ENCODE measurements at regions not wholly inside any gene's neighbourhood (a gene's known extent, or its start where the extent isn't known, plus 50 kb on each side); places are given as distances from the start of the nearest gene placed in this dataset.

DNA sequence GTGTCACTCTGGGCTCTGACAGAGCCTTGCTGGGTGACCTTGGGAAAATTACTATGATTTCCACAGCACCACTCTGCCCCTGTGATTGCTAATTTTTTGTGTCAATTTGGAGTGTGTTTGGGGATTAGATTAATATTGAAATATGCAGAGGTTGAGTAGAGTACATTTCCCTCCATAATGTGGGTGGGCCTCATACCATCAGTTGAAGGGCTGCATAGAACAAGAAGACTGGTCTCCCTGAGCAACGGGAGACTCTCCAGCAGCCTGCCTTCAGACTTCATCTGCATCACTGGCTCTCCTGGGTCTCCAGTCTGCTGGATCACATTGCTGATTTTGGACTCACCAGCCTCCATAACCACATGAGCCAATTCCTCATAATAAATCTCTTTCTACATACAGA is 313.7 kb downstream of the TNS1 start:
- no peak for DNase-seq (ENCODE audit: low read depth)

DNA sequence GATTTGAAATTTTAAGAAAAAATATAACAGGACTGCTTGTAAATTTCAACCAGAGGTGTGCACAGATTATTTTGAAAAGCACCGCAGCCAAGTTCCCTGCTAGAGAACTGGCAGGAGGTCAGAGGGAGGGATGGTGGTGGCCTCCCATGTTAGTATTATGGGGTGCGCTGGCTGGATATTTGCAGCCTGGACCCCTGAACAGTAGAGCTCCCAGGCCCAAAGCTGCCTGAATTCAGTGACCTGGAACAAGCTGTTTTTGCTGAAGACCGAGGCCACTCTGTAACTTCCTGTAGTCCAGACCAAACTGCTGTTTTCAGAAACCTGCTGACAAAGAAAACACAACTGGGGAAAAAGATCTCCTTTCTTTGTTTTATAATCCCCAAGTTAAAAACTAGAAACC is 314.3 kb downstream of the TNS1 start:
- no peak for DNase-seq (ENCODE audit: low read depth)

DNA sequence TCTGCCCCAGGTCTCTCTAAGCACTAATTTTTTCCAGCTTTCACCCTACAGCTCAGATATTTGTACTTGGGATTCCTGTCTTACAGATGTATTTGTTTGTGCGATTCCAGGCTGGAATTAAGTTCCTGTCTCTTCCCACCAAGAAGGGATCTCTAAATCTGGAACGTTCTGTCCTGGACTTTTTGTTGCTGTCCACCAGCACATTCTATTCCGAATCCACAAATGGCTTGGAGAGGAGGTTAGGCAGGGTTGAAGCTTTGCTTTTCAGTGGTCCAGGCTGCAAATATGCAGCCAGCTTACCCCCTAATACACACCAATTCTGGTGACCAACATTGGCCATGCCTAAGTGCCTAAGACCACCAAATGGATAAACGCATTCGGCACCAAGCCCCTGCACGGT is 315.0 kb downstream of the TNS1 start:
- DNase-seq (ENCODE audit: low read depth), result no peak

DNA sequence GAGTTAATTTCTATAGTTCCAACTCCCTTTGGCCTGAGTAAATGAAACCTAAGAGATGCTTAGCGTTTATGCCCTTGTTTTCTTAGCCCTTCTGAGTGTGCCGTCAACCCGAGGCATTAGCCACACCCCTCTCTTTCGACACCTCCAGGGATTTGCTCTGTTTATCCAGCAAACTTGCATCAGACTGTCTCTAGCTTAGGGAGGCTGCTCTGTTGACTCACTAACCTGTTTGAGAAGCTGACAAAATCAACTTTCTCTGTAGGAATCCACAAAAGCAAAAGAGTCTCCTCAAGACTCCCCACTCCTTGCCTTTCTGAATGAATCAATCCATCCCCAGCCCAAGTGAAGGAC is 317.6 kb downstream of the TNS1 start:
- DNase-seq (ENCODE audit: low read depth), result no peak

DNA sequence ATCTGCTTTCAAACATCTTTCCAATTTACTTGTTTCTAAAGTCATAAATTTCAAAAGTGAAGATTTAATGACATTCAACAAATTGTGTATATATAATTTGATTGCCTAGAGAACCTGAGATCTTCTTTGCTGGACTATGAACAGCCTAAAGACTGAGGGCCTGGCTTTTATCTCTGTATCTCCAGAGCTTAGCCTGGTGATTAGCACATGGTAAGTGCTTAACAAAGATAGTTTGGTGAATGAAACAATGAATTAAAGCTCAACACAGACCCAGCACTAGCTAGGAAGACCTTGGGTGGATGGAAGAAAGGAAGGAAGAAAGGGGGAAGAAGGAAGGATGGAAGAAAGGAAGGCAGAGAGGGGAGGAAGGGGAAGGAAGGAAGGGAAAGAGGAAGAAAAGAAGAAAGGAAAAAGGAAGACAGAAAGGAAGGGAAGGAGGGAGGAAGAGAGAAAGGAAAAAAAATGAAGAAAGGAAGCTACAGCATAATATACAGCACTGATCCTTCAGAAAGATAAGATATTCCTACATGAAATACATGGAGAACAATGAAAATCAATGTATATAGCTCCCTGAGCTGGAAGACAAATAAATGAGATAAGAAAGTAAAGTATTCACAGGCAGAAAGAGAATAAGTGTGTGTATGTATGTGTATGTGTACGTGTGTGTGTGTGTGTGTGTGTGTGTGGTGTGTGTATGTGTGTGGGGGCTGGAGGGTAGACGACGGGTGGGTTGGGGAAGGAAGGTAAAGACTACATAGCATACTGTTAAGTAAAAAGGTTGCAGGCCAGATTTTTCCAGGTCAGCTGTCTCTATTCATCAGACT is 318.2 kb downstream of the TNS1 start:
- DNase-seq (ENCODE audit: low read depth), result no peak

DNA sequence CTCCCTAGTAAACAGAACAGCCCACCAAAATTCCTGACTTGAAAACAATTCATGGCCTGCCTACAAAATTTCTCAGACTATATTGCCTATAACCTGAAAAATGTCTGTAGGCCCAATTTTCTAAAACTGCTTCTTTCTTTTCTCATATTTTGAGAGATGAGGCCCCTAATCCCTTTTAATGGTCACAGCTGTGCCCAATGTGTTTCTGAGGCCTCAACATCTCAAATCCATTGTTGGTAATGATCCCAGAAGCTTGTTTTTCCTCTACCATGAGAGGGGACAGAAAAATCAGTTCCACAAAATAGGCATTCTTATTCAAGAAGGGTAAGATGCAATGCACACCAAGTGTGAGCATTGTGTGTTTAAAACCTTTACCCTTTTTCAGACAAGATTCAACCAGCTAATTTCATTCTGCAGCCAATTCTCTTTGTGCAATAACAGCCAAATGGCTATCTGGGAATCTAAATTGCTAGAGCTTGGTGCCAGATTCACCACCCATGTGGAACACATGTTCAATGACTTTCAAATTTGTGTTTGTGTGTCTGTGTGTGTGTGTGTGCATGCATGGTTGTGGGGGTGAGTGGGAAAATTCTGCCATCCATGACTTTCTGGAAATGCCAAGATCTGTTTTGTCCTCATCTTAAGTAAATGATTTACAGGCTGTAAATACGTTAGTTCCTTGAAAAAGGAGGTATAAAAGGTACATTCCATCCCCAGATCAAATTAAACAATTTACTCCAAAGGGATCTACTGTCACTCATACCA is 319.5 kb downstream of the TNS1 start:
- DNase-seq (ENCODE audit: low read depth), result no peak

DNA sequence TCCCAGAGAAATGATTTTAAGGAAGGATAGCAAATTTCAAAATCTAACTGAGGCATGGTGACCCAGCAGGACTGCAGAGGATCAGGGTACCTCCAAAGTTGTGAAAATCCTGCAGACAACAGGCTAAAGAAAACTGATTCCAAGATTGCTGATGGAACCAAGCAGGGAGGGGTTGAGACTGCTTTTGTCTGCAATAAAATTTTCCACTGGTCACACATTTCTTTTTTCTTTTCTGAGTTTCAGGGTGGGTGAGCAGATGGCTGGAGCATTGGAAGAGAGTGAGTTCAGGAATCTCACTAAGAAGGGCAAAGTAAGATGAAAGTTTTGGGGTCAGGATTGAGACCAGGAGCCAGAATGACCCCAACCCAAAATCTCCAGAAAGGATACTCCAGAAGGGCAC is 321.0 kb downstream of the TNS1 start:
- no peak for DNase-seq (ENCODE audit: low read depth)

DNA sequence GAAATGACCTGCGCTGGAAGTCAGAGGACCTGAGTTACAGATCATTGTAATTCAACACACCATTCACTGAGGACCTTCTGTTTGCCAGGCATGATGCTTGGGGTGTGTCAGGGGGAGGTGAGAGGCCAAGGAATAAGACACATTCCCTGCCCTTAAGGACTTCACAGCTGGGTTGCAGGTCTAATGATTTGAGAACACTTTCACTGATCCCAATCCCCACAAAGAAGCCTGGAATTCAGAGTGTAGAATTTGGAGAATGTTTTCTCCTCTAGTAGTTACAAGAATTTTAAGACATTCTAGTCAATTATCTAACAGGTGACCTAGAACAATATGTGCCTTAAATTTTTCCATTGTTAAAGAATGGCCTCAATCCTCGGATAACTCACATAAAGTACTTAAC is 322.4 kb downstream of the TNS1 start:
- DNase-seq (ENCODE audit: low read depth), result no peak

DNA sequence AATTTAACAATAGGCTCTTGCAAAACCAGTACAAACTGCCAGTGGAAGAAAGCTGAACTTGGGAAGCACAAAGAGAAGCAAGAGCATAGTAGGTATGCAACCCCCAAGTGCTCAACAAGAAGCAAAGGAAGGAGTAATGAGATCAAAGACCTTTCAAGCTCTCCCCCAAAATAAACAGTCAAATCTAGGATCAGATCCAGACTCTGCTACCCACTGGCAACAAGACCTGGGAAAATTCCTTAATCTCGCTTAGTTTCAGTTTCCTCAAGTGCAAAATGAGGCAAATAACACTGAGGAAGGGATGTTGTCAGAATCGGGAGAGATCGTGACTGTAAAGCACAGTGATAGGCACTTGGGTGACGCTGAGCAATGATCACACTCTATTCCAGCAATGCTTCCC is 329.2 kb downstream of the TNS1 start:
- DNase-seq (ENCODE audit: low read depth), result no peak

DNA sequence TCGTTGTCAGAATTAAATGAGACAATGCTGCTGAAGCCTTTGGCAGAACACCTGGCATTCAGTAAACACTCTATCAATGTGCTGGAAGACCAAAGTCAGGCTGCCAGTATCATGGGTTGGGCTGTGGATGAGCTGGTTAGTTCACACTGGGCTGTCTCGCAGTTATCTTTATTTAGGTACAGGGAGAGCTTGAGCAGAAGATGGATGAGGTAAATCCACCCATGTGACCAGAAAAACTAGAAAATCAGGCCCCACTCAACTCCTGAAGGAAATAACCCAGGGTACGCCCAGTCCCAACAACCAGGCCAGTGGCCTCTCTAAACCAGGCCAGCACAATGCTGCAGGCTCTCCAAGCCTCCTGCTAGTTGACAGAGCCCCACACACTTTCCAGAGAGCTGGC is 330.3 kb downstream of the TNS1 start:
- DNase-seq (ENCODE audit: low read depth), result no peak

DNA sequence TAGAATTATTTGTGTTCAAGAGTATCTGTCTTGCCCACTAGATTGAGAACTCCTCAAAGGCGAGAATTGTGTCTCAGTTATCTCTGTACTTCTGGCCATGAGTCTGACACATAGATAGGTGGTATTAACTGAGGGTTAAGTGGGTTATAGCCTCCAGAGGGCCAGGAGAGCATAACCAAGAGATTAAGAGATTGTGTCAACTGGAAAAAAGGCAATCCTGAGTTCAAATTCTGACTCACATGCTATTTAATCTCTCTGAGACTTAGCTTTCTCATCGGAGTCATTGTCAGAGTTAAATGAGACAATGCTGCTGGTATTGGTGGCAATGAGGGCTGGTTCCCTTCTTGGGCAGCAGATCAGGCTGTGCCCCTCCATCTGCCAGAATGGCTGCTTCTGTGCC is 330.9 kb downstream of the TNS1 start:
- no peak for DNase-seq (ENCODE audit: low read depth)

DNA sequence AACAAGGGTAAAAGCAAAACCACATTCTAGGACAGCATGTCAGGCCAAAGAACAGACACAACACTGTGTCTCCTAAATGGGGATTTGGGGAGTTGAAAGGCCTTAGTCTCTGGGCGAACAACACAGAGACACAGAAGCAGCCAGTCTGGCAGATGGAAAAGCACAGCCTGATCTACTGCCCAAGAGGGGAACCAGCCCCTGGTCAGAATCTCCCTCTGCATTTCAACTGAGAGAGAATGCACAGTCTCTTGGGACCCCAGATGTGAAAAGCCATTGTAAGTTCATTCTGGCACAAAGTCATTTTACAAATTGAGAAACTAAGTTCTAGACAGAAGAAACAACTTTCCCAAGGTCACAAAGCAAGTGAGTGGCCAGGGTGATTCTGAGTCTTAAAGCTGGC is 331.7 kb downstream of the TNS1 start:
- no peak for DNase-seq (ENCODE audit: low read depth)

DNA sequence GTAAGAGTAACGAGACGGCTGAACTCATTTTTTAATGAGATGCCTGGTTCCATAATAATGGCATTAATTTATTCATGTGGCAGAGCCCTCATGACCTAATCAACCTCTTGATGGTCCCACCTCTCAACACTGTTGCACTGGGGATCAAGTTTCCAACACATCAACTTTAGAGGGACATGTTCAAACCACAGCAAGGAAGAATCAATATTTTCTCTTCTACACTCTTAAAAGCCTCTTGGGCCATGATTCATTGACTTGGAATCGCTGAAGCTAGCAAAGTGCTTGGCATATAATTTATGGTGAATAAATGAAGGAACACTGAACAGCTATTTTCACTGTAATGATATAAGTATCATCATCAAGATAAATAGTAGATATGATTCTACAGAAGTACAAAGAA is 333.0 kb downstream of the TNS1 start:
- DNase-seq (ENCODE audit: low read depth), result no peak

DNA sequence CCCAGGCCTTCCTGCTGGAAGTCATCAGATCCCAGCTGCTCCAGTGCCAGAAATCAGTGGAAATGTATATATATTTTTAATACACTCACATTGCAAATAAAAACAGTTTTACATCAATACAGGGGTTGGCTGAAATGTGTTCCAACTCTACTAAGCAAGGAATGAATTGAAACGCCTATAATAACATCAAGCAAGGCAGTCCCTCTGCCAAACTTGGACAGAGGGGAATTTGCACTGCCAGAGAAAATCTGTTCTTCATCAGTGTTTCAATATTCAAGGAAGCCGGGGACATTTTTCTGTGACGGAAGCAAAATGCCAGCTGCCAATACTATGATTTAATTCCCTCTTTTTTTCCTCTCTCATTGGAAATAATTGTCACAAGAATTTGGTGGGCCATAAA is 335.3 kb downstream of the TNS1 start:
- DNase-seq (ENCODE audit: low read depth), result no peak

DNA sequence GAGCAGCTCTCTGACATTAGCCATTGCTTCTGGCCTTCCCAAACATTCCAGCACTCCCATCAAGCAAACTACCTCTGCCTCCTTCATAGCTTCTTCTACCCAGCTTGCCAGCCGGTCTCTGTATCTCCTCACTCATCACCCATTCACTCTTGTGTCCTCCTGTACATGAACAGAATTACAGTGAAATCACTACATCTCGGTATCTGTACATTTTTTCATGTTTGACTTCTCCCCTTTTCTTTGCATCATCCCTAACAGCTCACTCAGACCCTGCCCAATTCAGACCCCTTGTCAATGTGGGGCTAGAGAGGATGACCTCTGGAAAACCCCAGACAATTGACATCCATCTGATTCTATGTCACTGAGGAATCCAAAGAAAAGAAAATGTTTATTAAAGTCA is 335.8 kb downstream of the TNS1 start:
- no peak for DNase-seq (ENCODE audit: low read depth)

DNA sequence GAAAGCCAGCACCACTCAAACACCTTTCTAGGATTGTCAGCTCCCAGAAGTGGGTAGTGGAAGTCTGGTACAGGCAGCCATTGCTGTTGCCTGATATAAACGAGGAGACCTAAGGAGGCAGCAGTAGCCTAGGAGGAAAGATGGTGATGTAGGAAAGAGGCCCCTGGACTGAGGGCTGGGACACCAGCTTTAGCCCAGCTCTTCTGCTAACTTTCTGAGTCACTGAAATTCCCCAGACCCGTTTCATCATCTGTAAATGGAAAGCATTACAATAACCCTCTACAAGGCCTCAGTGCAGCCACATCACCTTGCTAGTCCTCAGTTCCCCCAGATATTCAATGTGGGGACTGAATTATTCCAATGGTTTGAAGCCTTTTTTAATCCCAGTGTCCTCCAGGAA is 336.5 kb downstream of the TNS1 start:
- no peak for DNase-seq (ENCODE audit: low read depth)

DNA sequence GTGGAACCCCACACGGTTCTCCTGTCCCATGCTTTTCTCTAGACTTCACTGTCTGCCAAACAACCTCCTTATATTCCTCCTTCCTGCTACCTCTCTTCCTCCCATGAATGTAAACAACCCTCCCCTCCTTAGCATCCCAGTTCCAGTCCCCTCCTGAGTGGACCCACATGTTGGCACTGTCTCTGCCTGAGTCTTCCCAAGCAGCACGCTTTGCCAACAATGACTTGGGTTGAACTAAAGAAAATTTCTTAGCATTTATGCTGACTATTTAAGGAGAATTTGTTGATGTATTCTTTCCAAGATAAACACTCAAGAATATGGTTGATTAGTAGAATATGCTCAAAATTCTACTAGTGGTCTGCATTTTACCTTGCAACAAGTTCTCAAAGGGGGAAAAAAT is 338.0 kb downstream of the TNS1 start:
- no peak for DNase-seq (ENCODE audit: low read depth)

DNA sequence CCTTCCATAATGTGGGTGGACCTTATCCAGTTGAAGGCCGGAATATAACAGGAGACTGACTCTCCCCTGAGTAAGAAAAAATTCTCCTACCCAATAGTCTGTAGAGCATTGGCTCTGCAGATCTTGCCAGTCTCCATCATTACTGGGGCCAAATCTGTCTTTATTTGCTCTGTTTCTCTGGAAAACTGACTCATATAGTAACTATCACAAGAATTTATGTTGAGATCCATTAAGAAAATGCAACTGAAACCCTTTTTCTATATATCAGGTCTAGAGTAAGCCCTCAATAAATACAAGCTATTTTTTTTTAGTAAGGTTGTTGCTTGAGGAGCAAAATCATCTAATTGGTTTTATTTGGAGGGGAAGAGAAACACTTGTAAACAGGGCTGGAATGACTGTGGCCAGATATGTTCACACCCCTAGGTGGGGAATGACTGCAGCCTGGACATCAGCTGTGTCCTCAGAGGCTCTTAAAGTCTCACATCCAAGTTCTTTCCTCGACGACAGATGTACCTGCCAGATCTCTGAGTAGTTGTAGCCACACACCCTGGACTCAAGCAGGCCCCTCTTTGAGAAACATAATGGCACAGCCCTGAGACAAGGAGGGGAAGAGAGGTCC is 339.7 kb downstream of the TNS1 start:
- no peak for DNase-seq (ENCODE audit: low read depth)

DNA sequence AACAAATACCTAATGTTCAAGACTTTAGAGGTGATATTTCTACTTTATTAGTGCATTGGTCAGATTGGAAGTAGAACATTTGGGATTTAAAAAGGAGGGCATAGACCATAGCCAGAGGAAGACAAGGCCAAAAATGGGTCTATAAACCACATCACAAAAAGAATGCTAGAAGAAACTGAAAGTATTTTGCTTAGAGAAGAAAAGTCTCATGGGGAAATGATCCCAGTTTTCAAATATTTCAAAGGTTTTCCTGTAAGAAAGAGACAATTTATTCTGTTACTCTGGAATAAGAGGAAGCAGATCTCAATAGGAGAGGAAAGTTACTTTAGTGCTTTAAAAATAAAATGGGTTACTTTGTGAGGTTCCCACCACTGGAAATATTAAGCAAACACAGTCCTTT is 341.4 kb downstream of the TNS1 start:
- DNase-seq (ENCODE audit: low read depth), result no peak

DNA sequence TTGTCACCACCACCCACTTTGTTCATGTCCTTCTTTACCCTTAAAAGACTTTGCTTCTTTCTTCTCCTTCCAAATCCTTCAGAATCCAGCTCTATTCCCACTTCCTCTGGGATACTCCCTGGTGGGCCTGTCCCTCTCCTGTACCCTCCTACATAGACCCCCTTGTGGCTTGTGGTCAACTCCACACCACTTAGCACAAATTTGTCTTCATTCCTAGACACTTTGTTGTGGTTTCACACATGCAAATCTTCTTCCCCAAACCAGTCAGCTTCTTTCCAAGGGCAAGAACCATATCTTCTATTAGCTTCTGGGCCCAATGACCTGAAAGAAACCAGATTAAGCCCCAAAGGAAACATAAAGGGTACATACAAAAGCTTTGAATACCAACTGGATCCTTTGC is 342.4 kb downstream of the TNS1 start:
- DNase-seq (ENCODE audit: low read depth), result no peak

DNA sequence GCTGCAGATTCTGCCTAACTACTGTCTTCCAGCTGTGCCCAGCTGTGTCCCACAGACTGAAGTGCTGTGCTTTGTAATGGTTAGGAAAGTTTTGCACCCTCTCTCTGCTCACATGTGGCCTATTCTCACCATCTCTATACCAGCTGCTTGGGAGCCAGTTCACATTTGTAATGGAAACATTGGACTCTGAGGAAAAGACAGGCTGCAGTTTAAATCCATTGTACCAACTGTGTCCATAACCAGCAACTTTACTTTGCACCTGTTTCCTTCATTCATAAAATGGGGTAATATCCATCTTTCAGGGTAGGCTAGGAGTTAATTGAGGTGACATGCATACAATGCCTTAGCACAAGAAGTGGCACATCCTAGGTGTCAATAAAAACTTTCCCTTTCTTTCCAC is 344.0 kb downstream of the TNS1 start:
- DNase-seq (ENCODE audit: low read depth), result no peak

DNA sequence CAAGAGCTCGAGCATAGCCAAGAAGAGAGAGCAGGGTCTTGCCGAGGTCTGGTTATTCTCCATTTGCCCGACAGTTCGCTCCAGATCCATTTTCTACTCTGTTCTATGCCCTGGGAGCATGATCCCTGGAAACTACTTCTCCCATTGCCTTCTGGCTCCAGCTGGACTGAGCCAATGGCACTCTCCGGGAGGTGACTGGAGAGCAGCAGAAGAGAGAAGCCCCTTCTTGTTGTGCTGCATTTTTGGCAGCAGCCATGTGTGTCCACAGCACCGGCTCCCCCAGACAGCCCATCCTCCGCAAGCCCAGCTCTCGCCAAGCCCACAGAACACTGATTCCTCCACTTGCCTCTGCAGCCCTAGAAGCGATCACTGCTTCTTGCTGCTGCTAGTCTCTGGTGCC is 345.5 kb downstream of the TNS1 start:
- no peak for DNase-seq (ENCODE audit: low read depth)

DNA sequence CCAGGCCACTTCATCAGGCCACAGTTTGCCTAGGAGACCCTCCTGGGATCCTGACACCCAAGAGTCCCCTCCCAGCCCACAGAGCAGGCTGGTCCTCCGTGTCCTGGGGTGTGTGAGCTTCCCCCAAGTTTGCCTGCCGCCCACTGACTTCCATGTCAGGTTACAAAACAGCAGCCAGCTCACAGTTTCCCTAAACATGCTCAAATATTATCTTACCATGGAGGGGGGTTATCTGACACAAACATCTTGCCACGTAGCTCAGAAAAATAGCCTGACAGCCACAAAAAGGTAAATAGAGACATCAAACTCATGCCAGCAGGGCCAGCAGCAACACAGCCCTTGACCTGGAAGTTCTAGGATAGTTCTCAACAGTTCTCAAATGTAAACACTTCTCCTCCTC is 346.5 kb downstream of the TNS1 start:
- DNase-seq (ENCODE audit: low read depth), result no peak

DNA sequence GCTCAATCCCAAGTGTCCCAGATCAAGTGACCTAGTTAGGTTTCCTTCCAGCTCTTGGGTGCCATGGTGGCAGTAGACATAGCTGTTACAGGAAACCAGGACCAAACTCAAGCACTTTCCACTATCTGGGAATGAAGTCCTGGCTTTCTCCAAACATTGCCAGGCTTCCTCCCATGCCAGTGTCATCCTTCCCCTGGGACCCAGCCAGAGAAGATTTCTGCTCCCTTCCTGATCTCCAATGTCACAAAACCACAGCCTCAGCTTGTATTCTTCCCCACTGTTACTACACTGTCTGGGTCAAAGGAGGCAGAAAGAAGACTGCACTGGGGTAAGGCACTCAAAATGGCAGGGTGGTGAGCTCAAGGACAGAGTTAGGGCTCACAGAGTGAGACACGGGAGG is 347.1 kb downstream of the TNS1 start:
- no peak for DNase-seq (ENCODE audit: low read depth)

Measured in stimulated activated CD8-positive, alpha-beta memory T cell treated with anti-CD3 and anti-CD28 coated beads, Interleukin-12 subunit alpha, Interleukin-12 subunit beta, amount 100 ng/mL, for 1 hour (primary cell).